HG03342 (cell line): ENCODE measurements at regions not wholly inside any gene's neighbourhood (a gene's known extent, or its start where the extent isn't known, plus 50 kb on each side); places are given as distances from the start of the nearest gene placed in this dataset.

Source experiments
- ATAC-seq: cut with Tn5 transposase; IDR thresholded peaks from one replicate; pipeline ENCODE4 v1.9.1; 2021; ENCODE audit warnings: mild to moderate bottlenecking, moderate library complexity; ENCODE audit not compliant: unreplicated experiment

DNA sequence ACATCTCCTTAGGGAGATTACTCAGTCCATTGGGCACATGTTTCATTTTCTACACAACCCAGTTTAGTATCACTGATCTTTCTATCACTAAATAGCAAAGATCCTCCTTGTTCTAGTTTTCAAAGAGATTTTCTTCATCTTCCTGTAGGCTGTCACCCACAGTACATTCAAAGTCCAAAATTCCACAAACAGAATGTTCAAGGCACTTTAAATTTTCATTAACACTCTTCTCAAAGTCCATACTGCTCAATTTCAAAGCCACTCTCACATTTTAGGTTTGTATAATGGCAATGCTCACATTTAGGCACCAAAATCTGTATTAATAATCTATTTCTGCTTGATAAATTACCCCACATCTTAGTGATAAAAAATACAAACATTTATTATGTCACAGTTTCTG lies 152.8 kb downstream of the FSIP2 start:
- ATAC-seq, result no peak

GRCh38 chr2:185891804-185892411 lies 153.3 kb downstream of the FSIP2 start:
- ATAC-seq, result no peak

DNA sequence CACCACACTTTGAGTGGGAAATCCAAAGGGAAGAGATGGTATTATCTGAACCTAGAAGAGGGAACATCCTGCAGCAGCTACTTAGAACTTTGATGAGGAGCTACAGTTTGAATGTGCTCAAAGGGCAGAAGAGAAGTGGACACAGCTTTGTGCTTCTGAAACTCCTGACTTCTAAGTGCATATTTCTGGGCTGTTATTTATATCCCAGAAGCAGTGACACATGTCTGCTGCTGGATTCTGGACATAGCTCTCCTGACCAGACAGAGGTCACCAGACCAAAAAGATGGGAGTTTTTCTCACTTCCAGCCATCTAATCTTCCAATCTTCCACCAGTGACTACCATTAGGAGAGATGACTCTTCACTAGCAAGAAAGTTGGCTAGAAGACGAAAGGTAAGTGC lies 153.9 kb downstream of the FSIP2 start:
- ATAC-seq, result no peak

DNA sequence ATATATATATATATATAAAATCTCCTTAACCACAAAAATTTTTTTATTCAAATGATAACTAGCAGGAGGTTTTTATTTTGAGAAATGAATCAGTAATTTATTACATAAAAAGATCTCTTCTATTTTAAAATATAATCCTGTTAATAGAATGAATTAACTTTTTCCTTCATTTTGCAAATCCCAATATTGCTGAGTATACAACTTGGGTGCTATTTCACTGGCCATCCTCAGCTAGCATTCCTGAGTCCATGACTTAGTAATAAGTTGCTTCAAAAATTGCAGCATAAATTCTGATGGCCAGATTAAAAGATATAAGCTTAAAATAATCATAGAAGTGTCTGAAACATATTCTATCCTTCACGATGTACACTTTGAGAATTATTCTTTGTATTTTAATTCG lies 155.6 kb downstream of the FSIP2 start:
- ATAC-seq, result no peak

DNA sequence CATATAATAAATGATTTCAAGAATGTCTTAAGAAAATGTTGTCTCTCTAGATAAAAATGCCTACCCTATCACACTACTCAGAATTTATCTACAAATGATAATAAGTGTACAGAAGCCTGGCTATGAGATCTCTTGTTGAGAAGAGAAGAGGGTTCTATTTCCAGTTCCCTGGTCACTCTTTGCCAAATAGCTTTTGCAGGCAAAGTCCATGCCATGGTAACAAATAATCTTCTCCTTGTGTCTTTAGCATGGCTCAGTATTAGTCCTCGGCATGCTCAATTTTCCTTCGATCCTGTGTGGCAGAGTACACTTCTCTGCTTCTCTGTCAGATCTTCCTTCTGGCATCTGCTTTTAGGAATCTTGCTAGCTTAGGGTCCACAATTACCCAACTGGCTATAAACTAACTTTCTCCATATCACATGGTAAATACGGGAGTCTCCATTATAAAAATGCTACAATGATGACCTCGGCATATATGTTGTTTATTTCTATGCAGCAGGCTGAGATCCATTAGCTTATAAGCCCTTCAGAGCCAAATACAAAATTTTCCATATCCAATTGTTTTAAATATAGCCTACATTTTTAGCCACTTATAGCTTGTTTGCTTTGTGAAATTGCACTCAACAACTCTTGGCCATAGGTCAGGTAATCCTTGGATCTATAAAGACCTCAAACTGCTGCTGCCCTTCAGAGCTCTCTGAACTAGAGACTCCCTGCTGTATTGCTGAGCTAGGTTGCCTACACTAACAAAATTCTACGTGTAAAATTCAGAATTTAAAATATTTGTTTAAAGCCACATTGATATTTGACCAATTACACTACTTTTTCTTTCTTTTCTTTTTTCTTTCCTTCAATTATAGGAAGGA lies 157.5 kb downstream of the FSIP2 start:
- no peak for ATAC-seq

DNA sequence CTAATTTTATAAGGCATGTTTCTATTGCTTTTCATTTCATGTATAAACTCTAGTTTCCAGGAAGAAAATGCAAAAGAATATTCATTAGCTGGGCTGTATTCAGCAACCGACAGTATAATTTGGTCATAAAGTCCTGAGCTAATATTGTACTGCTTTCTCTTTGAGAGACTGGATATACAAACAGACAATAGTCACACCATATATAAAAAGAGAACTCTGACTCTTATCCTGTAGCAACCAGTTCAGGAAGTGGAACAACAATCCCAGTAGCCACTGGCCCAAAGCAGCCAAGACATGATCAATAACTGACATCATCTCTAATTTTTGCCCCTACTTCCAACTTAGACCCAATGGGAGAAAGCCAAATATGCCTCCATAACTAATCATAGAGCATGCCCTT lies 160.8 kb downstream of the FSIP2 start:
- no peak for ATAC-seq

- ATAC-seq, result no peak
Measured at GRCh38 chr2:185919155-185919554, 180.6 kb downstream of the FSIP2 start.

DNA sequence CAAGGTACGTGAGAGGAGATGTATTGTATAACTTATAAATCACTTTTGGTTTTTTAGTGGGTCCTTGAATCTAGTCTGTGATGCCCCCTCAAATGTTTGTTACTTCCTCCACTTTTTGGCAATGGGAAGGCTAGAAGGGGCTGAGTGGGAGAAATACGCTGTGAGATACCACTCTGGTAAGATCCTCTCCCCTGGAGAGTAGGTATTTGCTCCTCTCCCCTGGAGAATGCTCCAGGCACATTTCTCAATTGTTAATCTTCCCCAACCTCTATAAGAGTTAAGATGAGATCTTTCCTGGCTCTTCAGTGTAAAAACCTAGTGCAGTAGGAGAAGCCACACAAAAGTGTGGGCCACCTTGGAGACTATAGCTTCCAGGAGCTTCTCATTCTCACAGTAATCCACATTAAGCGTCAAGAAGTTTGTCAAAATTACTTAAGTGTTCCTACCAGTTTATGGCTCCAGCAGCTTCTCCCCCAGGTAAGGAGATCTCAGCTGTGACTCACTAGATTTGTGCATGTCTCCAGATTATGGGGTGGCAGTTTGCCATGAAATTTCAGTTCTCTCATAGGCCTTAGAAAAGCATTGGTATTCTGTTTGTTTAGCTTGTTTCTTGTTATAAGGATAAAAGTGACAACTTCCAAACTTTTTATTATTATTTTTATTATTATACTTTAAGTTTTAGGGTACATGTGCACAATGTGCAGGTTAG lies 182.6 kb downstream of the FSIP2 start:
- ATAC-seq, result no peak

DNA sequence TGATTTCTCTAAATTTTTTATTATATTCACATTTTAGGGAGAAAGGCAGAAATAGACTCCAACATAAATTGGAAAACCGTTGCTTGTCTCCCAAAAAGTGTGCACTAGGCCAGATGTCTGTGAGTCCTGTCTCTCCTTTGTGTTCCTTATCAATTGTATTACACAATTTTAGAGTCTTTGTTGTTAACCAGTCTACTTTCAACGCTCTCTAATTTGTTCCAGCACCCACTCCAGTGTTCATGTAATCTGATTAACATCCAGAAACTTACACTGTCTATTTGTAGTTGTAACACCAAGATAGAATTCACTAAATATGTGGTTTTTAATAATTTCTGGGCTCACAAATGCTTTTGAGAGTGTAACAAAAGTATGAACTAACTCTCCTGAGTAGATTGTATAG lies 195.6 kb downstream of the FSIP2 start:
- ATAC-seq, result no peak

GRCh38 chr2:185939858-185940257 lies 201.3 kb downstream of the FSIP2 start:
- no peak for ATAC-seq

- ATAC-seq, result no peak
Measured at GRCh38 chr2:185942855-185943254, 204.3 kb downstream of the FSIP2 start.

DNA sequence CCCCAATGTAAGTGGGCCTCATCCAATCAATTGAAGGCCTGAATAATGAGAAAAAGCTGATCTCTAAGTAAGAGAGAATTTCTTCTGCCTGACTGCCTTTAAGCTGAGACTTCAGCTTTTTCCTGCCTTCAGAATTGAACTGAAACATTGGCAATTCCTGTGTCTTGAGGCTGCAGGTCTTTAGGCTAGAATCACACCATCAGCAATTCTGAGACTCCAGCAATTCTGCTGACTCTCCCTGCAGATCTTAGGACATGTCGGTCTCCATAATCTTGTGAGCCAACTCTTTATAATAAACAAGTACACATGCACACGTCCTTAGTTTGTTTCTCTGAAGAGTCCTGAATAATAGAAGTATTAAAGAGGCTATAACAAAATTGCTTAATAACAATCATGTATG lies 209.1 kb downstream of the FSIP2 start:
- ATAC-seq, result no peak

GRCh38 chr2:185952100-185952499 lies 213.5 kb downstream of the FSIP2 start:
- ATAC-seq, result no peak

- ATAC-seq, result no peak
Measured at GRCh38 chr2:185954389-185954788, 215.8 kb downstream of the FSIP2 start.

DNA sequence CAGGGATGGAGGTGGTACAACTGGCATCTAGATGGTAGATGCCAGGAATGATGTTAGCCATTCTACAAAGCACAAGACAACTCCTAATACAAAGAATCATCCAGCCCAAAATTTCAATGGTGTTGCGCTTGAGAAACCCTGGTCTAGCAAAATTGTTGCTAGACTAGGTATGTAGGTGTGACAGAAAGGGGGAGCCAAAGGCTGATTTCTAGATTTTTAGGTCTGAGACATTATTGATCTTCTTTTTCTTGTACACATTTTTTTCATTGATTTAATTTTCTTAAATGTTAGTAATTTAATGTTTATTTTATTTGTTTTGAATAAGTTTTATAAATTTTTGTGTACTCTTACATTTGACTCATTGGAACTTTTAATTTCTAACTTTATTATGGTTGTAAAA lies 216.4 kb downstream of the FSIP2 start:
- ATAC-seq, result no peak

GRCh38 chr2:185967335-185967734 lies 228.7 kb downstream of the FSIP2 start:
- ATAC-seq, result no peak

DNA sequence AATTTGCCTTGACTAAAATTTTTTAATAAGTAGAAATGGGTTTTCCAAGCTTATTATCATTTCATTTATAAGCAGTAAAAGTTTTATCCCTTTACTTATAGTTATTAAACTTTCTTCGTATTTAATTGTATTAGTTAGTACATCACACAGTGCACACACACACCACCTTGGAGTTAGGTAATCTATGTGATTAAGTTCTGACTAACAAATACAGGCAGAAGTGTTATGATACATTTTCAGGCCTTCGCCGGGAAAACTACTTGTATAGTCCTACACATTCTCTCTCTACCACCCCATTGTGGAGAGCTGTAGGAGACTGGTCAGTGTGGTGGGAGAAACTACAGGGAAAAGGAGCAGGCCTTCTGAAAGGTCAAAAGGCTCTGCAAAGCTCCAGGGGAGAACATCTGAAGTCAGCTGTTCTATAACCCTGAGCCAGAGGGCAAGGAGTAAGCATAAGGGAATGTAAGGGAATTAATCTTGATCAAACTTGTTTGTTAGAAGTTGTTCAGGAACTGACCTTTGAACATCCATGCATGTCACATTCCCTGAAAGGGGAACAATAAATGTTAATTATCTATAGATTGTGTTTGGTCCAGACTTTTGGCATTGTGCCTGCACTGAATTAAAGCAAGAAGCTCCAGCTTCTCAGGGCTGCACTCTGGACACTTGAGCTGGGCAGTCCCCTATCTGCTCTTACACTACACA lies 231.7 kb downstream of the FSIP2 start:
- ATAC-seq, result no peak

DNA sequence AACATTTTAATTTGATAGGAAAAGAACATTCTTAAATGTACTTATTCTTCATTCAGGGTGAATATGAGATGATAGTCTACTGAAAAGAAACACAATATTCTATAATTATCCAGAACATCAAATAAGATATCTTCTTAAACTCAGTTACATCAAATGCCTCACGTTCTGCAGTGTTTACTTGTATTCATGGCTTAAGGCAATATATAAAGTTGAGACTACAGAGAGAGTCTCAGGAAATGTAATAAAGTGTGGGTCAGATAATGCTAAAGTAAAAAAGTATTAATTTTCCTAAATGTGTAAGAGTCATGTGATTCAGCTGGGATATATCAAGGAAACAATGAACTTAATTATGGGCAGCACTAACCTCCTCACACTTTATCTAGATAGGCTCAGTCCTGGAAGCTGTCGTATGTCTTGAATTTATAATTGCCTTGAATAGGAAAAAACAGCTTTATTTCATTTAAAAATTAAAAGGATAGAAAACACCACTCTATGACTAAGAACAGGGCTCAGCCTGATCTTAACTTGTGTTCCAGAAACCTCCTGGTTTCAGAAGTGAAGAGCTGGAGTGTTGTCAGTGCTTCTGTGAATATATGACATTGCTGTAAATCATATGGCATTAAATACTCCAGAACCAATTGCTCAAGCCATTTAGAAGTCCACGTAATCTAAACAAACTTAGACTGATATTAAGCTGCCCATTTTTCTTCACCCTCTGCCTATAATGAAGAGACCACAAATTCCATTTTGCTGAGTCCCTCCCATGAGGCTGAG lies 240.2 kb downstream of the FSIP2 start:
- ATAC-seq, result no peak

DNA sequence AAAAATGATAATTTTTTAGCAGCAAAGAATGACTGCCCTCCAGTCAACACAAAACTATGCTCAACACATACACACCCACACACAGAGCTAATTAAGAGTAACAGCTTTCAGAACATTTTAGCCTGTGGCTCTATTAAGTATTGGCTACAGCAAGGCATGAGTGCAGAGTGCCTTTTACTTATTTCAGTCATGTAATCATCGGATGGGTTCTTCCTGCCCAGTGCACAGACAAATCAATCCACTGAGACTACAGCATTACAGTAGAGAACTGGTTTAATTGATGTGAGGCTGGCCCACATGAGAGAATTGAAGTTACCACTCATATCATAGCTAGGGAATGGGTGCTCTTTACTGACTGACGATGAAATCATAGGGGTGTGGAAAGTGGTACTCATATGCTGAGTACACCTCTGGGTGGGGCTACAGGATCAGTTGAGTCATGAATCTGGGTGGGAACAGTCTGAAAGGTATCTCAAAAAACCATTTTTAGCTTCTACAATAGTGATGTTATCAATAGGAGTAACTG lies 241.0 kb downstream of the FSIP2 start:
- ATAC-seq, result no peak

- no peak for ATAC-seq
Measured at GRCh38 chr2:185980944-185981343, 242.3 kb downstream of the FSIP2 start.
